ENCODE measurements at regions not wholly inside any gene's neighbourhood (a gene's known extent, or its start where the extent isn't known, plus 50 kb on each side); places are given as distances from the start of the nearest gene placed in this dataset.

GRCh38 chr6:122035173-122035572, 364.3 kb upstream of the HSF2 start:
- H3K36me3 ChIP-seq (ENCODE audit: control insufficient read depth, insufficient read depth, low read length): no peaks in the 10 kb centered on the region
- DNase-seq (ENCODE audit: low read depth): no peak
- no peak for TF ChIP-seq CTCF (IDR thresholded peaks at IDR 0.05; ENCODE audit: insufficient read depth, low read length, poor library complexity, severe bottlenecking)
- H3K4me3 ChIP-seq (ENCODE audit: low read depth, low read length): no peak overlapping the region
- H3K27me3 ChIP-seq (ENCODE audit: control insufficient read depth, insufficient read depth, low read length): no peaks in the 10 kb centered on the region

GRCh38 chr6:122040261-122040660, 359.2 kb upstream of the HSF2 start:
- Histone ChIP-seq H3K36me3 (ENCODE audit: control insufficient read depth, insufficient read depth, low read length) (no peaks in the 10 kb centered on the region), H3K27me3 (ENCODE audit: control insufficient read depth, insufficient read depth, low read length) (no peaks in the 10 kb centered on the region), H3K4me3 (ENCODE audit: low read depth, low read length) (no peak overlapping the region)
- TF ChIP-seq CTCF (IDR thresholded peaks at IDR 0.05; ENCODE audit: insufficient read depth, low read length, poor library complexity, severe bottlenecking): no peak
- no peak for DNase-seq (ENCODE audit: low read depth)

- no peak overlapping the region for H3K4me3 ChIP-seq (ENCODE audit: low read depth, low read length)
- no peaks in the 10 kb centered on the region for H3K36me3 ChIP-seq (ENCODE audit: control insufficient read depth, insufficient read depth, low read length)
- no peak for TF ChIP-seq CTCF (IDR thresholded peaks at IDR 0.05; ENCODE audit: insufficient read depth, low read length, poor library complexity, severe bottlenecking)
- no peaks in the 10 kb centered on the region for H3K27me3 ChIP-seq (ENCODE audit: control insufficient read depth, insufficient read depth, low read length)
- no peak for DNase-seq (ENCODE audit: low read depth)
Observed at GRCh38 chr6:122042380-122042779, 357.1 kb upstream of the HSF2 start.

- no peak overlapping the region for H3K4me3 ChIP-seq (ENCODE audit: low read depth, low read length)
- no peaks in the 10 kb centered on the region for H3K36me3 ChIP-seq (ENCODE audit: control insufficient read depth, insufficient read depth, low read length)
- no peaks in the 10 kb centered on the region for H3K27me3 ChIP-seq (ENCODE audit: control insufficient read depth, insufficient read depth, low read length)
- TF ChIP-seq CTCF (IDR thresholded peaks at IDR 0.05; ENCODE audit: insufficient read depth, low read length, poor library complexity, severe bottlenecking): no peak
- DNase-seq (ENCODE audit: low read depth): no peak
Observed at GRCh38 chr6:122042960-122043735, 356.3 kb upstream of the HSF2 start.

- TF ChIP-seq CTCF (IDR thresholded peaks at IDR 0.05; ENCODE audit: insufficient read depth, low read length, poor library complexity, severe bottlenecking): no peak
- Histone ChIP-seq H3K4me3 (ENCODE audit: low read depth, low read length) (no peak overlapping the region), H3K36me3 (ENCODE audit: control insufficient read depth, insufficient read depth, low read length) (no peaks in the 10 kb centered on the region), H3K27me3 (ENCODE audit: control insufficient read depth, insufficient read depth, low read length) (no peaks in the 10 kb centered on the region)
- DNase-seq (ENCODE audit: low read depth): no peak
Observed at GRCh38 chr6:122048570-122048969, 350.9 kb upstream of the HSF2 start.

GRCh38 chr6:122049341-122049740, 350.1 kb upstream of the HSF2 start:
- no peak for DNase-seq (ENCODE audit: low read depth)
- Histone ChIP-seq H3K27me3 (ENCODE audit: control insufficient read depth, insufficient read depth, low read length) (no peaks in the 10 kb centered on the region), H3K36me3 (ENCODE audit: control insufficient read depth, insufficient read depth, low read length) (no peaks in the 10 kb centered on the region), H3K4me3 (ENCODE audit: low read depth, low read length) (no peak overlapping the region)
- no peak for TF ChIP-seq CTCF (IDR thresholded peaks at IDR 0.05; ENCODE audit: insufficient read depth, low read length, poor library complexity, severe bottlenecking)

All from kidney epithelial cell (primary cell).